Cardiac fibroblast (primary cell): ENCODE measurements at regions not wholly inside any gene's neighbourhood (a gene's known extent, or its start where the extent isn't known, plus 50 kb on each side); places are given as distances from the start of the nearest gene placed in this dataset.

Experiments used
- DNase-seq, 2 donors: peaks; one replicate each; pipeline versions ENCODE4 v3.0.0 to v3.0.0-alpha.2; 2010; ENCODE audit warnings: low read depth in 2 of 2
- H3K4me3 ChIP-seq, 2 donors: replicated peaks in 1 of 2; 1 replicate in 1 of 2; 2 replicates in 1 of 2; pipeline ENCODE4 v1.5.1; 2011; ENCODE audit warnings: low read depth in 2 of 2, low read length in 2 of 2, mild to moderate bottlenecking in 2 of 2, moderate library complexity in 1 of 2
- CTCF ChIP-seq: IDR thresholded peaks from one replicate; pipeline ENCODE4 v1.5.1; 2011; ENCODE audit warnings: low read depth, mild to moderate bottlenecking, low read length, inconsistent platforms

GRCh38 chr1:214966346-214966745 lies 116.2 kb upstream of the KCNK2 start:
- DNase-seq, result peak in 1 of 2 donors; percentile 67
- TF ChIP-seq CTCF, result no peak
- H3K4me3 ChIP-seq, result no peak overlapping the region

GRCh38 chr1:214967865-214968575 lies 114.5 kb upstream of the KCNK2 start:
- DNase-seq, result peak; percentile 29 to 74
- TF ChIP-seq CTCF, result no peak
- H3K4me3 ChIP-seq, result no peak overlapping the region

DNA sequence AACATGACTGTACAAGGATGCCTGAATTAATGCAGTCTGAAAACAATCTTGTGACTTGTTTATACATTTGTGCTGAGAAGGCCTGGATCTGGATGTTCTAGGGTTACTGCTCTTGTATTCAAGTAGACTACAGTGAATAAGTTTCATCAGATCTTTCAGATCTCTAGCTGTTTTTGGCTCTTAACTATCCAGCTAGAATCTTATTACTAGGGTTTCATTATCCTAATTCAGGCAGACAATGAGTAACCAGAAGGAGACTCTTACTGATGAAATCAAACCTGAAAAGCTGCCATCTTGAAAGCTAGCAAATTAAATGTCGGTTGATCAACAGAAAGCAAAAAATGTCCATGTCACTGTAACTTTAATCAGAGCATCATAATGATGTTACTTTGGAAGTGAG lies 112.5 kb upstream of the KCNK2 start:
- no peak for TF ChIP-seq CTCF
- DNase-seq, result peak in 1 of 2 donors; percentile 74
- H3K4me3 ChIP-seq, result no peak overlapping the region

DNA sequence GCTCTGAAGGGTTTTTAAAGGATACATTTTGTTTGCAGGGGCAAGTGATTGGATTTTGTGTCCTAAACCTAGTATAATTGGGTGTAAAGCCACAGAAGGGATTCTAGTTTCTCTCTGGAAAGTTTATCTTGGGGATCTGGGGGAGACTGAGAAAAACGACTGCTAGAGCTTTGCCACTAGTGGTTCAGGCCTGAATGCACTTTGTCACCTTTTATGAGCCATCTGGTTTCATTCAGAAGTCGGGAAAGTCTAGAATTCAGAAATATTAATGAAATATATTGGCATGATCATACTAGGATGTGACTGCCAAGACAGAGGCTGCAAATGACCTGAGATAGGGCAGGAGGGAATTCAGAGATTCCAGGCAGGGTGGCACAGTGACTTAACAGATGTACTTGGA lies 111.5 kb upstream of the KCNK2 start:
- no peak for DNase-seq
- TF ChIP-seq CTCF, result no peak
- H3K4me3 ChIP-seq, result no peak overlapping the region

DNA sequence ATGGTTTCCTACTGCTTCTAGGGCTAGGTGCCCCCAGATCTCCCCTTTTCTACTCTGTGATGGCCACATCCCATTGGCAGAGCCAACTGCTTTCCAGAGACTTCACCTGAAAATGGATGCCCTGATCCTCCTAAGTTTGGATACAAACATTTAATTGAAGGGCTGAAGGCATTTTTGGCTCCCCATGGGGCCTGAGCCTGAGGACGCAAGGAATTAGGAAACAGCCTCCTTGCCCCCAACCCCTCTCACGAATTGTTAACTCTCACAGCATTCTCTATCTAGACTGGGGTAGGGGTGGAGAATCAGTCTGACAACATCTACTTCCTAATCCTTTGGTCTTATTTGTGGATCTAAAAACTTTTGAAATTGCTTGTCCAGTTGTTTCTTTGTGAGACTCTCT lies 108.5 kb upstream of the KCNK2 start:
- DNase-seq, result no peak
- no peak overlapping the region for H3K4me3 ChIP-seq
- TF ChIP-seq CTCF, result no peak

DNA sequence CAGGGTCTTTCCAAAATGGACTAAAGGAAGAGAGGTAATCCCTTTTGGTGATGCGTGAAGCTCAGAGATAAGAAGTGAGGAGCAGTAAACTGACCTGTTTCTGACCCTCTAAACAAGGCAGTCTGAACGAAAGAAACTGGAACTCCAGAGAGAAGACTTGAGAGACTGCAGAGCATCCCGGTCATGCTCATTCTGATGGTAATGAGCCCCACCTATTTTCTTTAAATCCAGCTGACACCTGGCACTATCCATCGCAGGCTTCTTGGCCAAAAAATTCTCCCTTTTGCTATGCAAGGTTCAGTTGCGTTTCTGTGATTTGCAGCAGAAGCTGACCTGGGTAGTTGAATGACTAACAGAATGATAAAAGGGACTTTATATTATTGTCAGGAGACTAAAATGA lies 105.9 kb upstream of the KCNK2 start:
- no peak overlapping the region for H3K4me3 ChIP-seq
- no peak for TF ChIP-seq CTCF
- no peak for DNase-seq

GRCh38 chr1:214977110-214977509 lies 105.4 kb upstream of the KCNK2 start:
- no peak overlapping the region for H3K4me3 ChIP-seq
- TF ChIP-seq CTCF, result no peak
- DNase-seq, result no peak
